Vagina (tissue), 2 donors: ENCODE measurements at regions not wholly inside any gene's neighbourhood (a gene's known extent, or its start where the extent isn't known, plus 50 kb on each side); places are given as distances from the start of the nearest gene placed in this dataset.

Experiments
- POLR2A ChIP-seq, 2 donors: fragments of 450-650 bp; IDR thresholded peaks; one replicate each; pipeline ENCODE4 v1.6.1; 2017; ENCODE audit warnings: antibody characterized with exemption in 2 of 2, mild to moderate bottlenecking in 2 of 2, moderate library complexity in 2 of 2
- POLR2AphosphoS5 ChIP-seq, 2 donors: sonication (generic); formaldehyde crosslinking; IDR thresholded peaks; one replicate each; pipeline ENCODE4 v1.9.0; 2017; ENCODE audit warnings: antibody characterized with exemption in 2 of 2, mild to moderate bottlenecking in 2 of 2, low read depth in 1 of 2; ENCODE audit not compliant: insufficient read depth in 1 of 2
- TF ChIP-seq, protein P1 (sequence below), 3 experiments: fragments of 450-650 bp in 2 of 3; fragments of 200-600 bp in 1 of 3; sonication (generic) in 1 of 3; IDR thresholded peaks; one replicate each; pipeline ENCODE4 v1.5.1; 2017 to 2019; ENCODE audit warnings: antibody characterized with exemption in 3 of 3, mild to moderate bottlenecking in 2 of 3, moderate library complexity in 2 of 3

DNA sequence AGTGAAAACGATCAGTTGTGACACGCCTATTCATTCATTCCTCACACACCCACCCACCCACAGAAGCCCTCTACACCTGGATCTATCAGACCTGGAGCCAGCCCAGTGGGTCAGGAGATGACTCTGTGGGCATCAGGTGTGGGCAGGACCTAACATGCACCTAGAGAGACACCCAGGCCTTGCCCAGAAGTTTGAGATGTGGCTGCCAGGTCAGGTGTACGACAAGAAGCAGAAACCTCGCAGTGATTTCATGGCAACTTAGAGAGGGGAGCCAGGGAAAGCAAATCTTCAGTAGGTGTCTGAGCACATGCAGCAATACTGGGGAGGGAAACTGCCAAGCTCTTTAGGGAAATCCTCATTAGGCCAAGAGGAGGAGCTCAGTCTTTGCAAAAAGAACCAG is 264.7 kb upstream of the ROPN1 start:
- TF ChIP-seq, protein P1, sequence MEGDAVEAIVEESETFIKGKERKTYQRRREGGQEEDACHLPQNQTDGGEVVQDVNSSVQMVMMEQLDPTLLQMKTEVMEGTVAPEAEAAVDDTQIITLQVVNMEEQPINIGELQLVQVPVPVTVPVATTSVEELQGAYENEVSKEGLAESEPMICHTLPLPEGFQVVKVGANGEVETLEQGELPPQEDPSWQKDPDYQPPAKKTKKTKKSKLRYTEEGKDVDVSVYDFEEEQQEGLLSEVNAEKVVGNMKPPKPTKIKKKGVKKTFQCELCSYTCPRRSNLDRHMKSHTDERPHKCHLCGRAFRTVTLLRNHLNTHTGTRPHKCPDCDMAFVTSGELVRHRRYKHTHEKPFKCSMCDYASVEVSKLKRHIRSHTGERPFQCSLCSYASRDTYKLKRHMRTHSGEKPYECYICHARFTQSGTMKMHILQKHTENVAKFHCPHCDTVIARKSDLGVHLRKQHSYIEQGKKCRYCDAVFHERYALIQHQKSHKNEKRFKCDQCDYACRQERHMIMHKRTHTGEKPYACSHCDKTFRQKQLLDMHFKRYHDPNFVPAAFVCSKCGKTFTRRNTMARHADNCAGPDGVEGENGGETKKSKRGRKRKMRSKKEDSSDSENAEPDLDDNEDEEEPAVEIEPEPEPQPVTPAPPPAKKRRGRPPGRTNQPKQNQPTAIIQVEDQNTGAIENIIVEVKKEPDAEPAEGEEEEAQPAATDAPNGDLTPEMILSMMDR (IDR thresholded peaks at IDR 0.05), result no peak
- TF ChIP-seq POLR2A (IDR thresholded peaks at IDR 0.05), result no peak
- TF ChIP-seq POLR2AphosphoS5 (IDR thresholded peaks at IDR 0.05; ENCODE audit: insufficient read depth in 1 of 2, low read depth in 1 of 2), result no peak
